ENCODE measurements at regions not wholly inside any gene's neighbourhood (a gene's known extent, or its start where the extent isn't known, plus 50 kb on each side); places are given as distances from the start of the nearest gene placed in this dataset.

- DNase-seq (ENCODE audit: low spot score in 2 of 2) (no peak), FAIRE-seq (no peak)
Measured at GRCh38 chr11:45556851-45557707, 108.3 kb downstream of the CHST1 start.

GRCh38 chr11:45554230-45554967 is 111.0 kb downstream of the CHST1 start:
- DNase-seq (ENCODE audit: low spot score in 2 of 2), result no peak
- no peak for FAIRE-seq

GRCh38 chr11:45553383-45553936 is 112.0 kb downstream of the CHST1 start:
- FAIRE-seq (no peak), DNase-seq (ENCODE audit: low spot score in 2 of 2) (no peak)

GRCh38 chr11:45551191-45551713 is 114.2 kb downstream of the CHST1 start:
- FAIRE-seq, result no peak
- no peak for DNase-seq (ENCODE audit: low spot score in 2 of 2)

- DNase-seq (ENCODE audit: low spot score in 2 of 2) (no peak), FAIRE-seq (no peak)
Measured at GRCh38 chr11:45549257-45549656, 116.2 kb downstream of the CHST1 start.

- no peak for FAIRE-seq
- DNase-seq (ENCODE audit: low spot score in 2 of 2), result no peak
Measured at GRCh38 chr11:45546366-45546765, 119.1 kb downstream of the CHST1 start.

GRCh38 chr11:45544826-45545225 is 120.6 kb downstream of the CHST1 start:
- no peak for DNase-seq (ENCODE audit: low spot score in 2 of 2)

GRCh38 chr11:45543808-45544422 is 121.5 kb downstream of the CHST1 start:
- no peak for DNase-seq (ENCODE audit: low spot score in 2 of 2)
- FAIRE-seq, result no peak

More at GRCh38 chr11:45544826-45545225, 120.6 kb downstream of the CHST1 start:
- FAIRE-seq, result no peak

GRCh38 chr11:45543081-45543480 is 122.3 kb downstream of the CHST1 start:
- DNase-seq (ENCODE audit: low spot score in 2 of 2) (no peak), FAIRE-seq (no peak)

- FAIRE-seq (no peak), DNase-seq (ENCODE audit: low spot score in 2 of 2) (no peak)
Measured at GRCh38 chr11:45541693-45542434, 123.6 kb downstream of the CHST1 start.

GRCh38 chr11:45538939-45539338 is 126.5 kb downstream of the CHST1 start:
- no peak for DNase-seq (ENCODE audit: low spot score in 2 of 2)
- FAIRE-seq, result no peak

- DNase-seq (ENCODE audit: low spot score in 2 of 2) (no peak), FAIRE-seq (no peak)
Measured at GRCh38 chr11:45538363-45538762, 127.1 kb downstream of the CHST1 start.

- no peak for FAIRE-seq
- no peak for DNase-seq (ENCODE audit: low spot score in 2 of 2)
Measured at GRCh38 chr11:45537614-45538013, 127.8 kb downstream of the CHST1 start.

GRCh38 chr11:45535033-45535432 is 130.4 kb downstream of the CHST1 start:
- FAIRE-seq, result no peak
- no peak for DNase-seq (ENCODE audit: low spot score in 2 of 2)

GRCh38 chr11:45534132-45534531 is 131.3 kb downstream of the CHST1 start:
- DNase-seq (ENCODE audit: low spot score in 2 of 2) (no peak), FAIRE-seq (no peak)

- no peak for FAIRE-seq
- no peak for DNase-seq (ENCODE audit: low spot score in 2 of 2)
Measured at GRCh38 chr11:45532546-45532945, 132.9 kb downstream of the CHST1 start.

- DNase-seq (ENCODE audit: low spot score in 2 of 2), result no peak
- no peak for FAIRE-seq
Measured at GRCh38 chr11:45530776-45531175, 134.6 kb downstream of the CHST1 start.

GRCh38 chr11:45530111-45530510 is 135.3 kb downstream of the CHST1 start:
- DNase-seq (ENCODE audit: low spot score in 2 of 2) (no peak), FAIRE-seq (no peak)

- no peak for FAIRE-seq
- DNase-seq (ENCODE audit: low spot score in 2 of 2), result no peak
Measured at GRCh38 chr11:45528435-45528834, 137.0 kb downstream of the CHST1 start.

- DNase-seq (ENCODE audit: low spot score in 2 of 2), result no peak
- no peak for FAIRE-seq
Measured at GRCh38 chr11:45527898-45528297, 137.5 kb downstream of the CHST1 start.
